Calu3 (cell line): ENCODE measurements at regions not wholly inside any gene's neighbourhood (a gene's known extent, or its start where the extent isn't known, plus 50 kb on each side); places are given as distances from the start of the nearest gene placed in this dataset.

Source experiments
- BruUV-seq: library from RNA; stranded (reverse); fragments of 400-500 nt; replicated peaks from 2 replicates; lab custom pipeline; 2021; lab: Mats Ljungman, UMichigan
- CTCF ChIA-PET: fragments of 300-600 bp; sonication (Branson Sonifier 250); formaldehyde crosslinking; loops from one replicate; lab custom pipeline; 2022; ENCODE audit warnings: antibody characterized with exemption; lab: Charles Lee
- DNase-seq: peaks from one replicate; pipeline ENCODE4 v3.0.0; 2022
- H3K27ac Mint-ChIP-seq: one replicate; pipeline ENCODE4 v1.8.0; 2022; ENCODE audit warnings: mixed read lengths; ENCODE audit not compliant: unreplicated experiment
- H3K27me3 Mint-ChIP-seq: one replicate; pipeline ENCODE4 v1.8.0; 2022; ENCODE audit warnings: mixed read lengths; ENCODE audit not compliant: unreplicated experiment
- H3K36me3 Mint-ChIP-seq: one replicate; pipeline ENCODE4 v1.8.0; 2022; ENCODE audit warnings: mild to moderate bottlenecking, moderate library complexity, mixed read lengths; ENCODE audit not compliant: insufficient read depth, unreplicated experiment
- H3K4me1 Mint-ChIP-seq: one replicate; pipeline ENCODE4 v1.8.0; 2022; ENCODE audit warnings: mild to moderate bottlenecking, low read depth, mixed read lengths; ENCODE audit not compliant: unreplicated experiment
- H3K4me3 Mint-ChIP-seq: one replicate; pipeline ENCODE4 v1.8.0; 2022; ENCODE audit warnings: mild to moderate bottlenecking, low read depth, moderate library complexity, mixed read lengths; ENCODE audit not compliant: unreplicated experiment
- H3K9me3 Mint-ChIP-seq: one replicate; pipeline ENCODE4 v1.8.0; 2022; ENCODE audit warnings: low read depth, mixed read lengths; ENCODE audit not compliant: unreplicated experiment
- CTCF ChIP-seq: fragments of 200-600 bp; IDR thresholded peaks from one replicate; pipeline ENCODE4 v1.8.0; 2022; ENCODE audit warnings: antibody characterized with exemption; ENCODE audit not compliant: unreplicated experiment
- intact Hi-C: fragments of 100-400 bp; cut with micrococcal nuclease; formaldehyde crosslinking; loops from one replicate; pipeline ENCODE4 v1.10.0; 2022; ENCODE audit not compliant: unreplicated experiment

- Mint-ChIP-seq H3K27me3 (no peaks in the 10 kb centered on the region), H3K9me3 (peaks cover 6% of the 10 kb centered on the region), H3K4me3 (no peak overlapping the region), H3K27ac (no peak overlapping the region), H3K4me1 (no peaks in the 10 kb centered on the region), H3K36me3 (no peaks in the 10 kb centered on the region)
- no TSS peak for BruUV-seq
- CTCF ChIA-PET, result no interaction called here
- DNase-seq, result no peak
- no peak for TF ChIP-seq CTCF
- intact Hi-C loops, result no loop called here
Measured at GRCh38 chr2:217252181-217252580, 392.3 kb upstream of the TNP1 start.

- Mint-ChIP-seq H3K27ac (no peak overlapping the region), H3K9me3 (peaks cover 6% of the 10 kb centered on the region), H3K27me3 (no peaks in the 10 kb centered on the region), H3K4me3 (no peak overlapping the region), H3K4me1 (no peaks in the 10 kb centered on the region), H3K36me3 (no peaks in the 10 kb centered on the region)
- intact Hi-C loops, result no loop called here
- BruUV-seq, result no TSS peak
- DNase-seq, result no peak
- TF ChIP-seq CTCF, result no peak
- CTCF ChIA-PET, result interaction anchor here (0.6 kb wide), 1 partner anchor 533 kb away, joined by 10 read pairs; no protein-coding TSS in a partner anchor
Measured at GRCh38 chr2:217250013-217250524, 390.2 kb upstream of the TNP1 start.

GRCh38 chr2:217249121-217250012 lies 389.5 kb upstream of the TNP1 start:
- no TSS peak for BruUV-seq
- intact Hi-C loops, result no loop called here
- H3K9me3 Mint-ChIP-seq, result peaks cover 6% of the 10 kb centered on the region
- no peaks in the 10 kb centered on the region for H3K4me1 Mint-ChIP-seq
- no peaks in the 10 kb centered on the region for H3K36me3 Mint-ChIP-seq
- no peak overlapping the region for H3K4me3 Mint-ChIP-seq
- TF ChIP-seq CTCF, result no peak
- DNase-seq, result no peak
- CTCF ChIA-PET, result interaction anchor here (0.6 kb wide), 2 partner anchors 533 to 556 kb away, joined by 5 to 10 read pairs; no protein-coding TSS in a partner anchor
- no peaks in the 10 kb centered on the region for H3K27me3 Mint-ChIP-seq
- no peak overlapping the region for H3K27ac Mint-ChIP-seq

- intact Hi-C loops, result no loop called here
- no peak overlapping the region for H3K27ac Mint-ChIP-seq
- CTCF ChIA-PET, result interaction anchor here (0.6 kb wide), 1 partner anchor 555 kb away, joined by 5 read pairs; no protein-coding TSS in a partner anchor
- H3K36me3 Mint-ChIP-seq, result no peaks in the 10 kb centered on the region
- H3K9me3 Mint-ChIP-seq, result peaks cover 2% of the 10 kb centered on the region
- no peak for DNase-seq
- TF ChIP-seq CTCF, result no peak
- H3K4me3 Mint-ChIP-seq, result no peak overlapping the region
- H3K4me1 Mint-ChIP-seq, result no peaks in the 10 kb centered on the region
- no TSS peak for BruUV-seq
- no peaks in the 10 kb centered on the region for H3K27me3 Mint-ChIP-seq
Measured at GRCh38 chr2:217248312-217248935, 388.6 kb upstream of the TNP1 start.
